AG04450 (cell line): ENCODE measurements at regions not wholly inside any gene's neighbourhood (a gene's known extent, or its start where the extent isn't known, plus 50 kb on each side); places are given as distances from the start of the nearest gene placed in this dataset.

Experiments used
- CTCF ChIA-PET: fragments of 300-600, 350-600 bp; formaldehyde crosslinking; extraction: SDS; loops from one replicate; lab custom pipeline; 2022; ENCODE audit warnings: antibody characterized with exemption, inconsistent platforms; lab: Charles Lee
- POLR2A ChIA-PET: fragments of 350-600 bp; formaldehyde crosslinking; extraction: SDS; loops from one replicate; lab custom pipeline; 2021; ENCODE audit warnings: antibody characterized with exemption, inconsistent platforms; lab: Yijun Ruan, JAX
- DNase-seq: peaks from one replicate; pipeline ENCODE4 v3.0.0-alpha.2; 2011; ENCODE audit warnings: low read depth, low spot score
- H3K27ac ChIP-seq: one replicate; pipeline ENCODE4 v1.5.1; 2012; ENCODE audit warnings: low read depth, low read length, control low read depth
- H3K27me3 ChIP-seq: one replicate; pipeline ENCODE4 v1.6.0; 2012; ENCODE audit warnings: low read length; ENCODE audit not compliant: control insufficient read depth, insufficient read depth
- H3K4me3 ChIP-seq: 2 replicates; pipeline ENCODE4 v1.5.1; 2011; ENCODE audit warnings: mild to moderate bottlenecking, low read depth, low read length, control low read depth
- H3K9me3 ChIP-seq: 2 replicates; pipeline ENCODE4 v1.5.1; 2012; ENCODE audit warnings: low read length; ENCODE audit not compliant: control insufficient read depth, insufficient read depth
- CTCF ChIP-seq: IDR thresholded peaks from 2 replicates; pipeline ENCODE4 v1.5.1; 2011; ENCODE audit warnings: low read depth, low read length, control low read depth, inconsistent platforms

DNA sequence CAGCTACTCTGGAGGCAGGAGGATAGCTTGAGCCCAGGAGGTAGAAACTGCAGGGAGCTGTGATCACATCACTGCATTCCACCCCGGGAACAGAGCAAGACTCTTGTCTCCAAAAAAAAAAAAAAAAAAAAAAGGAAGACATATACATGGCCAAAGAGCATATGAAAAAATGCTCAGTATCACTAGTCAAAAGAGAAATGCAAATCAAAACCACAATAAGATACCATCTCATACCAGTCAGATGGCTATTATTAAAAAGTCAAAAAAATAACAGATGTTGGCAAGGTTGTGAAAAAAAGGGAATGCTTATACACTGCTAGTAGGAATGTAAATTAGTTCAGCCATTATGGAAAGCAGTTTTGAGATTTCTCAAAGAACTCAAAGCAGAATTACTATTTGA, 174.8 kb upstream of the ATF7IP start:
- POLR2A ChIA-PET = no interaction called here
- TF ChIP-seq CTCF = no peak
- CTCF ChIA-PET = no interaction called here
- H3K27ac ChIP-seq = no peak overlapping the region
- H3K27me3 ChIP-seq = peaks cover 3% of the 10 kb centered on the region
- no peak for DNase-seq
- no peaks in the 10 kb centered on the region for H3K9me3 ChIP-seq
- no peak overlapping the region for H3K4me3 ChIP-seq

GRCh38 chr12:14191612-14192011, 173.9 kb upstream of the ATF7IP start:
- TF ChIP-seq CTCF = no peak
- no peak overlapping the region for H3K27ac ChIP-seq
- no peak overlapping the region for H3K4me3 ChIP-seq
- ChIA-PET POLR2A (no interaction called here), CTCF (no interaction called here)
- peaks cover 3% of the 10 kb centered on the region for H3K27me3 ChIP-seq
- no peak for DNase-seq
- no peaks in the 10 kb centered on the region for H3K9me3 ChIP-seq

DNA sequence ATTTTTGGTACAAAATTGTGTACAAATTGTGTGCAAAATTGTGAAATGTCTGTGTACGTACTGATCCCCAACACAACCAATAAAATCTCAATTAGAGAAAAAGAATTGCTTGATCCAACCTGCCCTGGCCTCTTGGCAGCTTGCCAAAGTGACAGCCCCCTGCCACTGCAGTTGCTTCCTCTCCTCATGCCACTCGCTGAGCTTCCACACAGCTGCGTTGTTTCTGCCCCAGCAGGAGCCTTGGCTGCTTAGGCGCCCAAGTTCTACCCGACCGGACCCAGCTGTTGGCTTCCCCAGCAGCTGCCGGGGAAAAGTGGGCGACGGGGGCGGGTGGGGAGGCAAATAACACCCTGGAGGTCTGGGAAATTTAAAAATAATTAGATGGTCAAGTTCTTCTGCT, 171.8 kb upstream of the ATF7IP start:
- H3K4me3 ChIP-seq = no peak overlapping the region
- DNase-seq = no peak
- POLR2A ChIA-PET = no interaction called here
- no peak for TF ChIP-seq CTCF
- no peaks in the 10 kb centered on the region for H3K9me3 ChIP-seq
- no peak overlapping the region for H3K27ac ChIP-seq
- CTCF ChIA-PET = interaction anchor here (0.6 kb wide), 1 partner anchor 24 kb away, joined by 3 read pairs; no protein-coding TSS in a partner anchor
- no peaks in the 10 kb centered on the region for H3K27me3 ChIP-seq

GRCh38 chr12:14194572-14194971, 170.9 kb upstream of the ATF7IP start:
- POLR2A ChIA-PET = no interaction called here
- Histone ChIP-seq H3K27me3 (no peaks in the 10 kb centered on the region), H3K27ac (no peak overlapping the region), H3K4me3 (no peak overlapping the region), H3K9me3 (no peaks in the 10 kb centered on the region)
- no peak for TF ChIP-seq CTCF
- DNase-seq = no peak
- CTCF ChIA-PET = interaction anchor here (0.9 kb wide), 1 partner anchor 9 kb away, joined by 3 read pairs; no protein-coding TSS in a partner anchor

GRCh38 chr12:14199455-14200198, 165.9 kb upstream of the ATF7IP start:
- Histone ChIP-seq H3K9me3 (no peaks in the 10 kb centered on the region), H3K27me3 (no peaks in the 10 kb centered on the region), H3K27ac (no peak overlapping the region), H3K4me3 (no peak overlapping the region)
- CTCF ChIA-PET = interaction anchor here (1.2 to 2.4 kb wide), 3 partner anchors 14 to 33 kb away, joined by 3 to 11 read pairs (median 5); no protein-coding TSS in a partner anchor
- DNase-seq = no peak
- POLR2A ChIA-PET = interaction anchor here (0.5 kb wide), 1 partner anchor 14 kb away, joined by 3 read pairs; no protein-coding TSS in a partner anchor
- TF ChIP-seq CTCF = no peak
